GM19328 (cell line): ENCODE measurements at regions not wholly inside any gene's neighbourhood (a gene's known extent, or its start where the extent isn't known, plus 50 kb on each side); places are given as distances from the start of the nearest gene placed in this dataset.
"Not testable (repeated sequence)": the region's sequence is repeated elsewhere in the genome, so short reads cannot be mapped to it uniquely, and the experiment has no call there.

Source experiments
- ATAC-seq: cut with Tn5 transposase; IDR thresholded peaks from one replicate; pipeline ENCODE4 v1.9.1; 2021; ENCODE audit warnings: mild to moderate bottlenecking, moderate library complexity; ENCODE audit not compliant: unreplicated experiment

DNA sequence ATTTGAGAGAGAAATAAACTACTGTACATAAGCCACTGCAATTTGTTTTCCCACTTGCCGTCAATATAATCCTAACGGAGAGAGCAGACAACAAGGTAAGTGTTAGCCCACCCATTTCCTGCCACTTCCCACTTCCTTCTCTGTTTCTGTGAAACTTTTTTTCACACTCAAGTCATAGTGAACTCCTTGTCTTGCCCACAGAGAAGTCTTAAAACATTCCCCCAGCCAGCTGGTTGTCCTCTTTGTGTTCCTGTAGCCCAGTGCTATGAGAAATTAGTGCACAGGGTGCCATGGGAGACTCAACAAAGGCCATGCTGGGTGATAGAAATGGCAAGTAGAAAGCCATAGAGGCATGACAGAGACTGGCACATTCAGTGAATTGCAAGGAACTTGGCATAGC is 208.6 kb downstream of the BLID start:
- ATAC-seq: no peak

DNA sequence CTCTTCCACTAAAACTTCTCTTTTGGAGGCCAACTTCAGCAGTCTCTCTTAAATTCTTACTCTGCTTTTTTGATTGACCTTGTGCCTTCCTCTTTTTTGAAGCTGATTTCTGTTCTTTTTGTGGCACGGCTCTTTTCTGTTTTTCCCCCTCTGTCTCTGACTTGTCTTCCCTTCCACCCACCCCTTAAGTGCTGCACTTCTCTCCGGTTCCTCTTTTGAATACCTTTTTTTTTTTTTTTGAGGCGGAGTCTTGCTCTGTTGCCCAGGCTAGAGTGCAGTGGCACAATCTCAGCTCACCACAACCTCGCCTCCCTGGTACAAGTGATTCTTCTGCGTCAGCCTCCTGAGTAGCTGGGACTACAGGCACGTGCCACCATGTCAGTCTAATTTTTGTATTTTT is 211.9 kb downstream of the BLID start:
- no peak for ATAC-seq

DNA sequence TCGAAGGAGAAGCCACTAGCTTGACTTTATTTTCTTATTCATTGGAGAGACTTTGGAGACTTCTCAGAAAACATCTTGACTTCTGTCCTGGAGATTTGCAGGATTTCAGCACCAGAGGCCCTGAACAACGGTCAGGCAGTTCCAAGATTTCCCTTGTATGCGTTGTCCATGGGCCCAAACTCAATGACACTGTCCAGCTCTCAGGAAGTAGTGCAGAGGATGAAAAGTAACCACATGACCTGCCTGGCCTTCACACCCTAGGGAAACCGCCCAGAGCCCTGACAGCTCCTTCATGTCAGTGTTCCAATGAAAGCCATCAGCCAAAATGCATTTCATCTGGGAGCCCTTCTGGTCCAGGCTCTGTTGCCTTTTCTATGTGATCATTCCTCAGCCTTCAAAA is 214.1 kb downstream of the BLID start:
- no peak for ATAC-seq

DNA sequence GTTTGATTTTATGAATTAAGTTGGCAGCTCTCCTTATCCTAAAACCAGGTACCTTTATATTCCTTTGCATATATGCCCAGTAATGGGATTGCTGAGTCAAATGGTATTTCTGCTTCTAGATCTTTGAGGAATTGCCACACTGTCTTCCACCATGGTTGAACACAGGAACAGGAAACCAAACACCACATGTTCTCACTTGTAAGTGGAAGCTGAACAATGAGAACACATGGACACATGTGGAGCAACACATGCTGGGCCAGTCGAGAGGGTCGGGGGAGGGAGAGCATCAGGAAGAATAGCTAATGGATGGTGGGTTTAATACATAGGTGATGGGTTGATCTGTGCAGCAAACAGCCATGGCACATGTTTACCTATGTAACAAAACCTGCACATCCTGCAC is 214.6 kb downstream of the BLID start:
- not testable (repeated sequence) for ATAC-seq

DNA sequence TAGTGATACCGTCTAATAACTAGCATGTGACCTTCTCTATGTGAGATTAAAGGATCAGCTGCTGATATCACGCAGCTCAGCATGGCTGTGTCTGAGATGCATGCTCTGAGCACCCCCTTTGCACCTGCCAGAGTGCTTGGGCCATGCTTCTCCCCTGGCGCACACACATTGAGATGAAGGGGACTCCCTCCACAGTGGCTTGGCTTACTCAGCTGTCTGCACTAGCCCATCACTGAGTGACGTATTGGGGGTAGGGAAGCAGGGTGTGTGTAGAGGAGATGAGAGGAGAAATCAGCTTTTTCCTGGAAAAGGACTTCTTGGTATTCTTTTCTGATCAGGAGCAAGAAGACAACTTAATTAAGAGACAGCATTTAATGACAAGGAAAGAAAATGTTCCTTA is 216.5 kb downstream of the BLID start:
- no peak for ATAC-seq

DNA sequence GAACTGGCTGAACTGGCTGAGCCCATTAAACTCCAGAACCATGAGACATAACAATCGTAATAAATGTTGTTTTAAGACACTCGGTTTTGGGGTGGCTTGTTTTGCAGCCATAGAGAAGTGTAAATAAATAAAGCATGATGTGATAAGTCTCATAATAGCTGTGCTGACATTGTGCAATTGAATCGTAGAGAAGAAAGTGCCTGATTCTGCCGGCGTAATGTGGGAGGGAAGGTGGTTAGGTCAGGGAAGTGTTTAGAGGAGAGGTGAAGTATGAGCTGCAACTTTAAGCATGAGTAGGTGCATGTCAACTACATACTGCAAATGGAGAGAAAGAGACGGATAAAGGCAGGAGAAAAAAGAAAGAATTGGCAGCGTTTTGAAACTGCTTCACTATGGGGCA is 217.1 kb downstream of the BLID start:
- ATAC-seq: no peak

DNA sequence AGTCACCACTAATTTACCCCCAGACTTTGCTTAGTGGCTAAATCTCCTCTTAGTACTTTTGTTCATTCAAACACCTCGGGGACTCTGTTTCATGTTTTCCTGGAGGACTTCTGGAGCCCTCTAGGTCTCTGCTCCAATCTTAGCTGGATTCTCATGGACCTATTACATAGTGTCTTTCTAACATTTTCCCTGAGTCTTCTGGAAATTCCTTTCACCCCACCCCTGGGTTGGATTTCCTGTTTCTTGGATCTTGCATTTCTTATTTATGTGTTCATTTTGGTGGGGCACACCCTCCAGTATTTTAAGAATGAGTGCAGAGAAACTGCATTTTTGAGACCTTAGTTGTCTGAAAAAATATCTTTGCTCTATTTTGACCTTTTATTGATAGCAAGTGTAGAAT is 220.1 kb downstream of the BLID start:
- ATAC-seq: no peak

DNA sequence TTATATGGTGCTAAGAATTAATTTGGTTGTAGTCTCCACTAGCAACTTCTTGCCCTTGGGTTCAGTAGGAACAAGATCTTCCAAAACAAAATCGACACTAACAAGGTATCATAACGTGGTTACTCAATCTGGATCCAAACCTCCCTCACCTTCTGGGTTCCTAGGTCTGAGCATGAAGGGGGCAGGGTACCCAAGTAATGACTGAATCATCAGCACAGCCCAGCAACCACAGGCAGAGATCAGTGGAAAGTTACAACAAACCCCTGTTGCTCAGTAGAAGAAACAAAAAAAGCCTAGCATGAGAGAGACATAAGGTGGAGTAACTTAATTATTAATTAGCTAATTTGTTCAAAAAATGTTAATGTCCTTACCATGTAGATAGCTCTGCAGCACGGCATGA is 221.4 kb downstream of the BLID start:
- ATAC-seq: no peak

DNA sequence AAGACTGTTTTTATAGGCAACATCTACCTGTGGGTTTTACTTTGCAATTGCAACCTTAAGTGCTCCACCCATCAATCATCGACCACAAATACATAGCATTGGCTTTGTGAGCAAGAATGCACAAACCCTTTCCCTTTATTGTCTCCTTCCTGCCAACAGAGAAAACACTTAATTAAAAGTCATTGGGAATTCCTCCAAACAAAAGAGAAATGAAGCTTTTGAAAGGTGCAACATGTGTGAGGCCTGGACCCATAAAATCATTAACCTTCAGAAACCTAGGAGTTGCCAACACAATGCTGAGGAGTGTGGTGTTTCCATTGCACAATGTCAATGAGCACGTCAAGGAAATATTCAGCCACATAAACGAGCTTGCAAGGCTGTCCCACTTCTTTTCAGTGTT is 223.2 kb downstream of the BLID start:
- no peak for ATAC-seq

DNA sequence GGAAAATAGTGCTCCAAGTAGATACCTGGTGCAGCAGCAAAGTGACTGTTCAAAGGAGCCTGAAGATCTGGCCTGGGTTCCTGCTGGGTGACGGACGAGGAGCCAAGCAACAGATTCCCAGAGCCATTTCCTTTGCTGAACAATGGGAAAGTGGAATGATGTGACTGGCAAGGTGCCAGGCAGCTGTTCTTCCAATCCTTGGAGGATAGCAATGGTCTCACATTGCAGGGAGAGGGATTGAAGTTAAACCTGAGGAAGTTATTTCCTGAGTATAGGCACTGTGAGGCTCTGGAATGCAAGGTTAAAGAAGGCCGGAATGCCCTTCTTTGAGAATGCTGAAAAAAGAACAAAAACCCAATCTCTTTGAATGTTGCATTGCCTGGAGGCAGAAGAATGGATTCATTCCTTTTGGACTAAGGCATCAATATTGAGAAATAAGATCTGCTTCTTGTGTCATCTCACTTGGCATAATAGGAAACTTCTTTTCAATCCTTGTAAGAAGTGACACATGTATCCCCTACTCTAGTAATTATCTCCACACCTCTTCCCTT is 223.8 kb downstream of the BLID start:
- no peak for ATAC-seq

DNA sequence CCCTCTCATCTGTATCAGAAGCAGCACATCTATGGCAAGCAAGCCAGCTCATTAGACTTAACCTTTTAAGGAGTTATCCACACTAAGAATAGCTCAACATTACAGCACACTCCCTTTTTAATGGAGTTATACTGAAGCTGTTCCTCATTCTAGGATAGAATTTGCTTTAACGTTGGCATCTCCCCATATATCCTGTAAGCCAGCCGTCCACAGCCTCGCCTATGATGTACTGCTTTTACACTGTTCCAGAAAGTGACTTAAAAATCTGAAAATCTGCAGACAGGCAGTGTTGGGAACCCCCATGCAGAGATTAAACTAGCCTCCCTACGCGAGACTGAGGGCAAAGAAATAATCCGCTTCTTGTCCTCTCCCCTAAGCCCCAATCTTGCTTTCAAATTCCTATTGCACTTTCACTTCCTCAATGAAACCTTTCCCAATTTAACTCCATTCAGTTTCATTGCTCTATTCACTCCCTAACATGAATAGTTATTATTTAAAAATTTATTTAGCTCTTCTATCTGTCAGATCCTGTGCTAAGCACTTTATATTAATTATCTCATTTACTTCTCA is 225.0 kb downstream of the BLID start:
- ATAC-seq: no peak

DNA sequence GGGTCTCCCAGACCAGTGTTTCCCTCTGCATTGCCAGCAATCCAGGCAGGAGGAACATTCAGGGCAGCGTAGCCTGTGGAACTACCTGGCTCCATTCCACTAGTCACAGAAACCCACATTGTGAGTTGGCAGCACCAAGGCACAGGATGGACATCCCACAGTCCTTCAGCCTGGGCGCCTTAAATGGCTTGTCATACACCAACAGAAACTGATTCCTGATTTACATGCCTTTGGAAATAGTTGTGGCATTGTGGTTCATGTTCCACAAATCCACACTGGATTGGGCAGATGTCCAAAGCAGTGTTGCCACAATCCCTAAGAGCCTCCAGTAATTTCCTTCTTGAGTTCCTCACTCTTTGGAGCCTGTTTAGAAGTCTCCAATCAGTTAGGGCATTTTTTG is 225.6 kb downstream of the BLID start:
- no peak for ATAC-seq

DNA sequence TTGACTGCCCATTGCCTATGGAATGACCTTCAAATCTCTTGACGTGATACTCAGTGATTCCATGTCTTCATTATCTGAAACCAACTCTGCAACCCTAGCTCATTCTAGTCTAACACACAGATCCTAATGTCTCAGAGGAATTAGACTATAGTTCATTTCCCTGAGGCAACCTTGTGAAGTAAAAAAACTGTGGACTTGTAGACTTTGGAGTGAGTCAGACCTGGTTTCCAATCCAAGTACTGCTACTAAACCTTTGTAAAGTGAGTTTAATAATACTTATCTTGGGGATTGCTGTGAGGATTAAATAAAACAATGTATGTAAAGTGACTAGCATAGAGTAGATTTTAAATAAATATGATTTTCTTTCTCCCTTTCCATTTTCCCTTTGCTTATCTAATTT is 226.1 kb downstream of the BLID start:
- ATAC-seq: no peak

DNA sequence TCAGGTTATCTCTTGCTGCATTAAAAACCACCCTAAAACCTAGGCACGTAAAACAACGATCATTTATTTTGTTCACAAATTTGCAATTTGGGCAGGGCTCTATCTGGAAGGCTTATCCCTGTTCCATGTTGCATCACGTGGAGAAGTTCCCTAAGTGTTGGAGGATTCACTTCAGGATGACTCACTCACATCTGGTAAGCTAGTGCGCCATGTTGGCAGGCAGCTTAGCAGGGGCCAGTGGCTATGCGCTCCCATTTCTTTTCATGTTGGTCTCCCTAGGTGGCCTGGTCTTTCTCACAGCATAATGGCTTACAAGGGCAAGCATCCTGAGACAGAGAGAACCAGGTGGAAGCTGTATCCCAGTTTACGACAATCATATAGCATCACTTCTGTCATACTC is 226.8 kb downstream of the BLID start:
- no peak for ATAC-seq

DNA sequence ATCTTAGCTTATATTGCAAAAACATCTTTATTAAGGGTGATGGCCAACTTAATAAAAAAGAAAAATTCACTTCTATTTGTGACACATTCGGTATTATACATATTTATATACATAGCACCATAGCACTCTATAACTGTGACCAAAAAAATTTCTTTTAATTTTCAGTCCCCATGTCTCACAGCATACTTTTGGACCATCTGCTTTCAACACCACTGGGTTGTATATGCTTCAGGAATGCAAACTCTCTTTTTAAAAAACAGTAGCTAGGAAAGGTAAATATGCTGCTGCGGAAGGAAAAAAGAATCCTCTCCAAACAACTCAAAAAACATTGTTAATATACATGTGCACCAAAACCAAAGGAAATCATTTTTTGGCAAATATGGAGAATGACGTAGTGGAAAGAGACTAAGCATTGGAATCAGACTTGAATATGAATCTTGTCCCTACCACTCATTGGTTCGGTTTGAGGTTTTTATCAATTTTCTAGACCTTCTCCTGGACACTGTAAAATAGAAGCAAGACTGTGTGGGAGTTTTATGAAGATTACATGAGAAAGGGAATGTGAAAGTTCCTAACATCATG is 227.9 kb downstream of the BLID start:
- ATAC-seq: no peak

DNA sequence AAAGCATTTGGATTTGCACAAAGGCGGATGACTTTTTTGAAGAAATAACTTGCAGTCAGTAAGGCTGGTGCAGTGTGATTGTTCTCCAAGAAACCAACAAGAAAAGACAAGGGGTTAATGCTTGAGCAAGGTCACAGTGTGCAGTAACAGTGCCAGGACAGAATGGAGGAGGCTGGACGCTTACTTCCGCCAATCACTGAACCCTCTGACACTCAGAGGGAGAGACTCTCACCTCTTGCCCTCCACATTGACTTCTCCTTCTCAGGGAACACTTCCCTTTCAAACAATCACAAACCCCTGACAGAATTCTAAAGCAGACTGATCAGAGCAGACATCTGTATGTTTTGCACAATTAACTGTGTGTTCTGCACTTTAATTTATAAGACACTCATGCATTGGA is 228.4 kb downstream of the BLID start:
- ATAC-seq: no peak

DNA sequence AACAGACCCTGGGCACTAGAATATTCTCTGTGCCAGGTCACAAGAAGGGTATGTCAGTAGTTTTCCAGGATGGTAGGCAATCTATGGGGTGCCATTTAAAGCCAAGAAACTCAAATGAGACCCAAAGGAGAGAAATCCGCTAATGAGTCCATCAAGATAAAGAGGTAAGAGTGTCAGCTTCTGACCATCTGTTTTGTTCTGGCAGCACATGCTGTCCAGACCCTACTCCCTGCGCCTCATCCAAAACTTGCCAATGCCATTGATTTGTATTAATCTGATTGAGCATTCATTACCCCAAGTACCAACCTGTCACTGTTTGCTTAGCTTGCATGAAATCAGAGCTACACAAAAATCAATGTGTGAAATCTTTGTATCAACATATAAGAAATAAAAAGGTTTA is 229.0 kb downstream of the BLID start:
- ATAC-seq: no peak

DNA sequence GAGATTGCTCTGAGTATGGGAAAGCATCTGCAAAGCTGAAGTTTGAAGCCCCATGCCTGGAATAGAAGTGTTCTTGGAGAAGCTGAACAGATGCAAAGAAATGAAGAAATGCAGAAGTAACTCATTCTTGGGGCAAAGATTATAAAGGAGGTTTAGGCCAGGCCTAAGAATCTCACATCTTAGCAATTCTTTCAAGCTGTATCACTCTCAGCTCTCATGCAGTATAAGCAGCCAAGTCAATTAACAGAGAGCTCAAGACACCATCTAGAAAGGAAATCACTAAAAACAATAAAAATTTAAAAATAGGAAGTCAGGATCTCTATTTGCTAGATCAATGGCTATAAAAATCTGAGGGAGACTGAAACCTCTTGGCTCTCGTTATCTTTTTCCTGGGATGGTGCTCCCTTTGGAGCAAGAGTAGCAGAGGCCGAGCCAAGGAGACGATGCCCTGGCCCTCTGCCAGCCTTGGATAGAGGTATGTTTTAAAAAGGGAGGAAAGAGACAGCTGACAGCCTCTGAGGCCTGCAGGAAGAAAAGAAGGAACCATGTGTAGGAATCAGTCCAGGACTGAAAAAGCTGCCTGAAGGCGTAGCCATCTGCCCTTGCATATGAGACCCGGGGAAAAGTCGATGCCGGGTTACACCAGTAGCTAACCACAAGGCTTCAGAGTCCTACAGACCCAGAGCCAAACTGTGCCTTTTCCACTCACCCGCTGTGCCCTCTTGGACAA is 229.8 kb downstream of the BLID start:
- ATAC-seq: no peak

DNA sequence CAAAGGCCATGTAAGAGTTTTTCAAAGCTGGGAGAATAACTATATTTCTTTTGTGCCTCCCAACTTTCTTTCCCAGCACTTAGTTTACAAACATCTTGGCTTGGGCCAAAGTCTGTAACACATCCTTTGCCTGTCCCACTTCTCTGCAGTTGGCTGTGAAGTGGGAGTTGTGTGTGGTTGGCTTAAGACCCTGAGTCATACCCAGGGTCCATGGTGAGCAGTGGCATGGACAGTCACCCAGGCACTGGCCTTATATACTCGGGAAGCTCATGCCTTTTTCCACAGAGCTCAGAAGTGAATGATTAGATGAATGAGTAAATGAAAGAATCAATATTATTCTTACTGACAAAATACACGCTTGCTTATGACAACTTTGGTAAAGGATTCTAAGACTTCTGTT is 231.4 kb downstream of the BLID start:
- ATAC-seq: no peak

DNA sequence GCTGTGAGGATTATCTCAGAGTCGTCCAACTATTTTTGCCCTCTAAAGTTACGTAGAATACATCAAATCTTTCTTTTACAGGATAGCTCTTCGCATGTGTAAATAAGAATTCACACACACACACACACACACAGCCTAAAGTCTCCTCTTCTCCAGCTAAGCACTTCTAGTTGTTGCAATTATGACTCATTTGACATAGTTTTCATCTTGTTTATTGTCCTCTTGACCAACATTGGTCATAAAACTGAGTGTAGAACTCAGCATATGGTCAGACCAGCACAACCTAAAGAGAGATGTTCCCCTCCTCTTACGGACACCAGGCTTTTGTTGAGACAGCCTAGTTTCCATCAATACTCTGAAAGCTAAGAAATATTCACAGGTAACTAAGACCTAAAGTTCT is 234.2 kb downstream of the BLID start:
- ATAC-seq: no peak

DNA sequence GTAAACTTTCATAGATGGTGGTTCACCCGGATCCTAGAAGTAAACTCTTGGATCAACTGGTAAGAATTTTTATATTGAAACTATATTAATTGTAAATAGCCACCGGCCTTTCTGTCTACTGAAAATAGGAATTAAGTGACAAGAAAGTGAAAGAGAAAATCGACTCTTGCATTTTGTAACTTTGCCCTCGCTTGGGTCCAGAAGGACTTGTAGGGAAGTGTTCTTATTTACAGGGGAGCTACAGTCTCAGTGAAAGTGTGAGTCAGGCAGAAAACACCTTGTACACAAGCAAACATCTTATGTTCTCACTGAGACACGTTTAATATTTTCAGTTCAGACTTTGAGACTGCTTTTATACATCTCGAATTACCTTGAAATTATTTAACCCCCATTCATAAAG is 238.9 kb downstream of the BLID start:
- no peak for ATAC-seq

DNA sequence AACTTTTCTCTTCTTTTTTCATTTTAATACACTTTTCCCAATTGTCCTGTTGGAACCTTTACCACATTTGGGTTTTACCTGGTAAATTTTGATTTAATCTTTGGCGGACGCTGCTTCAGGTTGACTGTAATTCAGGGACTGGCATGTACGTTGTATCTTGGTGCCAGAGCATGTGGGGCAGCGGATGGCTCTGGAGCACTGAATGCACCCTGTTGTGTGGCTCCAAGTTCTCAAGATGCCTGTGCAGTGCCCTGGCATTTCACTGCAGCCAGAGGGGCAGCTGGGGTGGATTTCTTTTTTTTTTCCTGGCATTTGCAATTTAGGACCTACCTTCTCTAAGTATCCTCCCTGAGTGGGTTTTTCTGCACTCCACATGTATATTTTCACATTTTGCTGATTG is 242.2 kb downstream of the BLID start:
- no peak for ATAC-seq
